Stimulated activated CD4-positive, alpha-beta T cell treated with anti-CD3 and anti-CD28 coated beads, TNF-alpha, amount 100 ng/mL, for 1 hour (primary cell): ENCODE measurements at regions not wholly inside any gene's neighbourhood (a gene's known extent, or its start where the extent isn't known, plus 50 kb on each side); places are given as distances from the start of the nearest gene placed in this dataset.
"Not testable (repeated sequence)": the region's sequence is repeated elsewhere in the genome, so short reads cannot be mapped to it uniquely, and the experiment has no call there.

Experiments used
- DNase-seq, 3 donors: peaks; one replicate each; pipeline ENCODE4 v3.0.0-alpha.2; 2020; ENCODE audit warnings: low read depth in 3 of 3, low spot score in 1 of 3

GRCh38 chr13:107928762-107929161, 286.6 kb downstream of the LIG4 start:
- no peak for DNase-seq

- DNase-seq = no peak
These were observed 287.8 kb downstream of the LIG4 start for GRCh38 chr13:107927557-107927956.

- DNase-seq = not testable (repeated sequence)
These were observed 288.8 kb downstream of the LIG4 start for GRCh38 chr13:107926515-107926914.

- DNase-seq = not testable (repeated sequence)
These were observed 298.4 kb downstream of the LIG4 start for GRCh38 chr13:107916902-107917301.

GRCh38 chr13:107912745-107913144, 302.6 kb downstream of the LIG4 start:
- no peak for DNase-seq

GRCh38 chr13:107907065-107907805, 308.1 kb downstream of the LIG4 start:
- DNase-seq = no peak

GRCh38 chr13:107906131-107906530, 309.2 kb downstream of the LIG4 start:
- DNase-seq = no peak

GRCh38 chr13:107901996-107902562, 313.3 kb downstream of the LIG4 start:
- no peak for DNase-seq

GRCh38 chr13:107901230-107901629, 314.1 kb downstream of the LIG4 start:
- DNase-seq = no peak

GRCh38 chr13:107900775-107901174, 314.6 kb downstream of the LIG4 start:
- no peak for DNase-seq

- DNase-seq = no peak
These were observed 329.2 kb downstream of the LIG4 start for GRCh38 chr13:107886118-107886517.

- DNase-seq = no peak
These were observed 330.8 kb downstream of the LIG4 start for GRCh38 chr13:107884564-107884963.

GRCh38 chr13:107883561-107884175, 331.7 kb downstream of the LIG4 start:
- no peak for DNase-seq

GRCh38 chr13:107882708-107883560, 332.4 kb downstream of the LIG4 start:
- no peak for DNase-seq

GRCh38 chr13:107881362-107881761, 334.0 kb downstream of the LIG4 start:
- no peak for DNase-seq

GRCh38 chr13:107874456-107874855, 340.9 kb downstream of the LIG4 start:
- DNase-seq = no peak

GRCh38 chr13:107873926-107874325, 341.4 kb downstream of the LIG4 start:
- DNase-seq = no peak

GRCh38 chr13:107870400-107870799, 344.9 kb downstream of the LIG4 start:
- DNase-seq = no peak

- DNase-seq = no peak
These were observed 347.4 kb downstream of the LIG4 start for GRCh38 chr13:107867701-107868661.

- no peak for DNase-seq
These were observed 348.3 kb downstream of the LIG4 start for GRCh38 chr13:107866941-107867623.
